22Rv1 (cell line): ENCODE measurements at regions not wholly inside any gene's neighbourhood (a gene's known extent, or its start where the extent isn't known, plus 50 kb on each side); places are given as distances from the start of the nearest gene placed in this dataset.

Experiments used
- H3K27ac ChIP-seq: fragments of 450-650 bp; 2 replicates; pipeline ENCODE4 v1.5.1; 2017
- ZFX ChIP-seq: fragments of 450-650 bp; IDR thresholded peaks from 2 replicates; pipeline ENCODE4 v1.6.1; 2017; ENCODE audit warnings: antibody characterized with exemption, borderline replicate concordance
- TF ChIP-seq, protein P1 (sequence below): fragments of 450-650 bp; IDR thresholded peaks from 2 replicates; pipeline ENCODE4 v1.5.1; 2017; ENCODE audit warnings: mild to moderate bottlenecking

DNA sequence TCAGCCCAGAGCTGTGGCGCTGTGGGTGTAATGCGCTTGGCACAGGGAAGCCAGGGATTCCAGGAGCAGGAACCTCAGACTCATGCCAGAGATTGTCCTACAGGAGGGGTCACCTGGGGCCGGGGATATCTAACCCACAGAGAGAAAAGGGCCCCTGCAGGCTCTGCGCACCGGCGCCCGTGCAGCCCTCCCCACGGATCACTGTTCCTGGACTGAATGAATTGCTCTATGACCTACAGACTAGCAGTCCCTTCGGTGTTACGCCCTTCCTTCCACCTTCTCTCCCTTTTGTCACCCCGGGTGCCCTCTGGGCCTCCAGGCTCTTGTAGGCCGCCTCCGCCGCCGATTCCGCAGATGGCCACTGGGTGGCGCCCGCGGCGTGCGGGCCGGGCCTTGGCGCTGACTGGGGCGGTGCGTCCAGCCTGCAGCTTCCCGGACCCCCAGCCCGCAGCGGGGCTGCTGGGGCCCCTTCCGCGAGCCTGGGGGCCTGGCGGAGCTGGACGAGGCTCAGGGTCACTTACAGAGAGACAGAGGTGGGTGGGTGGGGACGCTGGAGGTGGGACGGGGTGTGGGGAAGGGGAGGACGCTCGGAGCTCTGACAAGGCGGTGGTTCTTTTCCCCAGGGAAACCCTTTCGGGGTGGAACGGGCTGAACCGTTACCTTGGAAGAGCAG, 101.3 kb downstream of the IER5 start:
- no peak for TF ChIP-seq ZFX
- TF ChIP-seq, protein P1, sequence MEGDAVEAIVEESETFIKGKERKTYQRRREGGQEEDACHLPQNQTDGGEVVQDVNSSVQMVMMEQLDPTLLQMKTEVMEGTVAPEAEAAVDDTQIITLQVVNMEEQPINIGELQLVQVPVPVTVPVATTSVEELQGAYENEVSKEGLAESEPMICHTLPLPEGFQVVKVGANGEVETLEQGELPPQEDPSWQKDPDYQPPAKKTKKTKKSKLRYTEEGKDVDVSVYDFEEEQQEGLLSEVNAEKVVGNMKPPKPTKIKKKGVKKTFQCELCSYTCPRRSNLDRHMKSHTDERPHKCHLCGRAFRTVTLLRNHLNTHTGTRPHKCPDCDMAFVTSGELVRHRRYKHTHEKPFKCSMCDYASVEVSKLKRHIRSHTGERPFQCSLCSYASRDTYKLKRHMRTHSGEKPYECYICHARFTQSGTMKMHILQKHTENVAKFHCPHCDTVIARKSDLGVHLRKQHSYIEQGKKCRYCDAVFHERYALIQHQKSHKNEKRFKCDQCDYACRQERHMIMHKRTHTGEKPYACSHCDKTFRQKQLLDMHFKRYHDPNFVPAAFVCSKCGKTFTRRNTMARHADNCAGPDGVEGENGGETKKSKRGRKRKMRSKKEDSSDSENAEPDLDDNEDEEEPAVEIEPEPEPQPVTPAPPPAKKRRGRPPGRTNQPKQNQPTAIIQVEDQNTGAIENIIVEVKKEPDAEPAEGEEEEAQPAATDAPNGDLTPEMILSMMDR, result peak; percentile 100

DNA sequence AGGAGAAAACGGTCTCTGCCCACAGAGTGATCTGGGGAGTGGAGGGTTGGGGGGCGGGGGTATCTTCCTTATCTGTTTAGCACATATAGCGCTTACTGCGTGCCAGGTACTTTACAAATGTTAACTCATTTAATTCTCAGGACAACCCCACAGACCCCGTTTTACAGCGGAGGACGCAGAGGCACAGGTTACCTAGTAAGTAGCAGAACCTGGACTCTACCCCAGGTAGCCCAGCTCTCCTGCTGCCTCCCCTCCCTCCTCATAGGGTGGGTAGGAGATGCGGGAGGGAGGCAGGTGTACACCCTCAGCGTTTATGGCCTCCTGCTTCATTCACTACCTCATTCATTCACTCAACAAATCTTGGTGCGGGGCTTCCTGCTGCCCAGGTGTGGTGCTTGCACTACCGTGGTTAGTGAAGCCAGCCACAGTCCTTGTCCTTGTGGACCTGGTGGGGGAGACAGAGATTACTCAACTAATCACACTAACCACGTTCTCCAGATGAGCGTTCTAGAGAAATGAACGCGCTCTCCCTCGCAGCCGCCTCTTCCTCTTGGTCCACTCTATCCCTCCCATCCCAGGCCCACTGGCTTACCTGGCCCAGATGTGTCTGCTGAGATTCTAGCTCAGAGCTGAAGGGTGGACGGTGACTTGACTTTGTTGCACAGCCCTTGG, 102.0 kb downstream of the IER5 start:
- no peak for TF ChIP-seq ZFX
- TF ChIP-seq, protein P1, result no peak
- H3K27ac ChIP-seq, result no peak overlapping the region

More for the DNA sequence above, 101.3 kb downstream of the IER5 start:
- H3K27ac ChIP-seq, result no peak overlapping the region

DNA sequence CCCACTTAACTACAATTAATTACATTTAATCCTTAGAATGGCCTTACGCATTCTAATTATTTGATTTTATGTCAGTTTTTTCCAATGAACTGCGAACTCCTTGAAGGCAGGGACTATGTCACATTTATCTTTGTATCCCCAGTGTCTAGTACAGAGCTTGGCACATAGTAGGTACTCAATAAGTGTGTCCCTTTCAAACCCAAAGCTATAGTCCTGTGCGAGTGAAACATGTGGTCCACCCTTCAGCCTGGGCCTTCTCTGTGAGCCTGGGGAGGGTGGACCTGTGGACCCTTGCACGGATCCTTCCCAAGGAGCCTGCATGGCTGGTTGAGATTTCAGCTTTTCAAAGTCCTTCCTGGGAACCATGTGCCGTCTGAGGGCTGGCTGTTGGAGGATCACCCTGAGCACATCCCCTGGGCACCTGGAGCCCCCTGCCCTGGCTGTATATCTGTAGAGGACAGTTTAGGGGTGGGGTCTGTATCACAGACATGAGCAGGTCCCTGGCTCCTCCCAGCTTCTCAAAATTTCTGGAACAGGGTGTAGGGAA, 103.1 kb downstream of the IER5 start:
- no peak for TF ChIP-seq ZFX
- TF ChIP-seq, protein P1, result no peak
- no peak overlapping the region for H3K27ac ChIP-seq

DNA sequence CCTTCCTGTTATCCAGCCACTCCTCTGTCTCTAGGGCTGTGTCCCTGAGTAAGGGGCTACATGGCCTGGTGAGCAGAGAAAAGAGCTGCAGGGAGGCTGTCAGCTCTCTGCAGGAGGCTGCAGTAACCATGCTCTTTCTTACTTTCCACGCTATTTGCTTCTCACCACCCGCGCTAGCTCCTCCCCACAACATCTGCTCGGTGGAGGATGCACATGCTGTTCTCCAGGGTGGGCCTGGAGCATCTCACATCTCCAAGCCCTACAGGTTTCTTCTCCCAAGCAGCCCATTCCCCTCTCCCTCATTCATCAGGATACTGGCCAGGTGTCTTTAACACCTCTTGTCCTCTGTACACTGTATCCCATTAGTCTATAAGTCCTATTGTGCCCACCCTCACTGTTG, 103.8 kb downstream of the IER5 start:
- no peak for TF ChIP-seq ZFX
- TF ChIP-seq, protein P1, result no peak
- H3K27ac ChIP-seq, result no peak overlapping the region

DNA sequence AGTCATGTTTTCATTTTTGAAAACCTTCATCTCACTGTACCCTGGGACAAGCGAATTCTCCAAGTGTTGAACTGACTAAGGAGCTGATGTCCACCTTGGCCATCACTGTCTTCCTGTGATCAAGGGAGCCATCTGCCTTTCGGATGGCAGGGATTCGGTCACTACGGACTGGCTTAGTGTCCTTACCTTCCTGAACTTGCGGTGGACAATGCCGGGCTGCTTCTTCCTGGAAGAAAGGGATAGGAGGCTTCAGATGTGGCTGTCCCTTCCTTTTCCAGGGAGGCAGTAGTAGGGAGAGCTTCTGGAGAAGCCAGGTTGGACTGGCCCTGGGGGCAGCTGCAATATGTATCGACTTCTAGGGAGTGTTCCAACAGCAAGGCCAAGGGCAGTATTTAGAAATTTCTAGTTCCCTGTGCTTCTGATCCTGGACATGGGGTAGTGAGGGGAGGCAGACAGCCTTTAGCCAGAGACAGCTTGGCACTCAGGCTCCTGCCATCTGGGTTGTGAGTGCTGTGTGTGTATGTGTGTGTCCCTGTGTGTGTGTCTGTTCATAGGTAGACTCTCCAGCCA, 114.6 kb downstream of the IER5 start:
- TF ChIP-seq, protein P1, result no peak
- no peak for TF ChIP-seq ZFX
- no peak overlapping the region for H3K27ac ChIP-seq

DNA sequence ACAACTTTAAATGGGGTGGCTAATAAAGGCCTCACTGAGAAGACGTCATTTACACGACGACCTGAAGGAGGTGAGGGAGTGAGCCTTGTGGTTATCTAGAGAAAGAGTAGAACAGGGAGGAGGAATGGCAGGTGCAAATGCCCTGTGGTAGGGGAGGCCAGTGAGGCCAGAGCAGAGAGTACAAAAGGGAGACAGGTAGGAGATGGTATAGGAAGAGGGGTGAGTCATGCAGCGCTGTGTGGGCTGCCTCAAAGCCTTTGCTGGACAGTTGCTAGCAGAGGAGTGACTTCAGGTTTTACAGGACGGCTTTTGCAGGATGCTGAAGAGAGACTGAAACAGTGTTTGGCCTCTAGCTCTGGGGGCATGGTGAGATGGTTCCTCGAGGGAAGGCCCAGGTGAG, 116.0 kb downstream of the IER5 start:
- TF ChIP-seq, protein P1, result no peak
- TF ChIP-seq ZFX, result no peak
- no peak overlapping the region for H3K27ac ChIP-seq

DNA sequence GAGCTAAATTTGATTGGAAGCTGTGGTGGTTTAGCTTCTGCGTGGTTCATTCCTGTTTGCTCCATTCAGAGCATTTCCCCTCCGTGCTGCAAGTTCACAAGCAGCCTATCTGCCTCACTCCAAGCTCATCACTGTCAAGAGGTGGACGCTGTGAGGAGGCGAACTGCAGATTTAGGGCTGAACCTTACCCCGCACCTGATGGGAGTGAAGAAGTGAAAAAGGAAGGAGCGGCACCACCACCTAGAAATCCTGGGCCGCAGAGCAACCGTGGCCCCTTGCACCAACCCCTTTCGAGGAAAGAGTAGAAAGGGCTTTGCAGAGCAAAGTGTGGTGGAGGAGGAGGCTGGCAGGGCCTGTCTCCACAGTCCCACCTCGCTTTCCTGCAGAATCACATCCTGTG, 117.4 kb downstream of the IER5 start:
- H3K27ac ChIP-seq, result no peak overlapping the region
- TF ChIP-seq, protein P1, result no peak
- no peak for TF ChIP-seq ZFX
